Thymus (tissue), 11 donors: ENCODE measurements at regions not wholly inside any gene's neighbourhood (a gene's known extent, or its start where the extent isn't known, plus 50 kb on each side); places are given as distances from the start of the nearest gene placed in this dataset.
"Not testable (repeated sequence)": the region's sequence is repeated elsewhere in the genome, so short reads cannot be mapped to it uniquely, and the experiment has no call there.

Source experiments
- DNase-seq, 9 donors: peaks; one replicate each; pipeline ENCODE4 v3.0.0-alpha.2; 2013; ENCODE audit warnings: low spot score in 9 of 9, low read depth in 6 of 9, missing footprints in 1 of 9
- H3K27ac ChIP-seq, 2 donors: one replicate each; pipeline ENCODE4 v1.5.1; 2013; ENCODE audit warnings: control low read depth in 1 of 2, low read depth in 1 of 2, low read length in 1 of 2, mild to moderate bottlenecking in 1 of 2, moderate library complexity in 1 of 2
- H3K27me3 ChIP-seq, 2 donors: one replicate each; pipeline ENCODE4 v1.5.1; 2013; ENCODE audit warnings: low read length in 1 of 2; ENCODE audit not compliant: control insufficient read depth in 2 of 2, insufficient read depth in 1 of 2
- H3K36me3 ChIP-seq, 2 donors: one replicate each; pipeline ENCODE4 v1.5.1; 2013; ENCODE audit warnings: low read length in 1 of 2, mild to moderate bottlenecking in 1 of 2, moderate library complexity in 1 of 2; ENCODE audit not compliant: control insufficient read depth in 2 of 2, insufficient read depth in 2 of 2
- H3K4me1 ChIP-seq, 2 donors: one replicate each; pipeline ENCODE4 v1.5.1; 2013; ENCODE audit warnings: low read length in 2 of 2; ENCODE audit not compliant: control insufficient read depth in 2 of 2, insufficient read depth in 2 of 2
- H3K4me3 ChIP-seq, 2 donors: one replicate each; pipeline ENCODE4 v1.5.1; 2013; ENCODE audit warnings: low read length in 2 of 2, control low read depth in 1 of 2, mild to moderate bottlenecking in 1 of 2
- H3K9me3 ChIP-seq, 2 donors: one replicate each; pipeline ENCODE4 v1.5.1; 2013; ENCODE audit warnings: low read length in 1 of 2, mild to moderate bottlenecking in 1 of 2; ENCODE audit not compliant: control insufficient read depth in 2 of 2, insufficient read depth in 1 of 2
- WGBS: extraction: QIAGEN DNeasy Blood & Tissue Kit; methylation state at CpG from one replicate; pipeline ENCODE4 v1.1.7; 2013; 5-methylcytosine and 5-hydroxymethylcytosine counted together
- donor health status: healthy.

DNA sequence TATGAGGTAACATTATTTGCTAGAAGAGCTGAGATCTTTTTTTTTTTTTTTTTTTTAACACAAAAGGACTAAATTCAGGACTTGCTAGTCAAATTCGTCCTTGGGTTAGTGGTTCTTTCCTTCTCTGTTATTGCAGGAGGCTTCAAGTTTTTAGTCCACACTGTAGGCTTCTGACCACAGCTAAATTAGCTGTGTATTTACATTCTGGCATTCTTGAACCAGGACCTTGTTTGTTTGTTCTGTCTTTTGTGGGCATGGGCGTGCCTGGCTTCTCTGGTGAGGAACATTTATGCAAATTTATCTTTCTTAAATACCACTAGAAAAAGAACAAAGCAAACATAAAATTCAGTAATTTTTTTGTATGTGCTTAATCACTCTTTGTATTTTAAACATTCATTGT, 57.3 kb upstream of the GARIN1A start:
- DNase-seq, H3K27ac ChIP-seq, H3K4me1 ChIP-seq, H3K9me3 ChIP-seq, H3K27me3 ChIP-seq, H3K4me3 ChIP-seq: not testable (repeated sequence)
- peaks cover 18 to 29% of the 10 kb centered on the region in 2 donors for H3K36me3 ChIP-seq
- 94% methylated on average over 2 of the region's 2 CpGs for WGBS

DNA sequence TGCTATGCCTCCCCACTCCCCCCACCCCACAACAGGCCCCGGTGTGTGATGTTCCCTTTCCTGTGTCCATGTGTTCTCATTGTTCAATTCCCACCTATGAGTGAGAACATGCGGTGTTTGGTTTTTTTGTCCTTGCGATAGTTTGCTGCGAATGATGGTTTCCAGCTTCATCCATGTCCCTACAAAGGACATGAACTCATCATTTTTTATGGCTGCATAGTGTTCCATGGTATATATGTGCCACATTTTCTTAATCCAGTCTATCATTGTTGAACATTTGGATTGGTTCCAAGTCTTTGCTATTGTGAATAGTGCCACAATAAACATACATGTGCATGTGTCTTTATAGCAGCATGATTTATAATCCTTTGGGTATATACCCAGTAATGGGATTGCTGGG, 55.3 kb upstream of the GARIN1A start:
- H3K4me1 ChIP-seq, H3K27ac ChIP-seq, H3K27me3 ChIP-seq, H3K4me3 ChIP-seq, H3K9me3 ChIP-seq, DNase-seq: not testable (repeated sequence)
- peaks cover 19 to 36% of the 10 kb centered on the region in 2 donors for H3K36me3 ChIP-seq
- WGBS: 98% methylated on average over 4 of the region's 4 CpGs
